Neural progenitor cell (in vitro differentiated cells): ENCODE measurements at regions not wholly inside any gene's neighbourhood (a gene's known extent, or its start where the extent isn't known, plus 50 kb on each side); places are given as distances from the start of the nearest gene placed in this dataset.

Experiments used
- DNase-seq: peaks from one replicate; pipeline ENCODE4 v3.0.0-alpha.2; 2016; ENCODE audit warnings: low spot score
- H2AFZ ChIP-seq: fragments of 200-600 bp; sonication (generic); replicated peaks from 2 replicates; pipeline ENCODE4 v1.6.1; 2016; ENCODE audit warnings: antibody characterized with exemption
- H3F3A ChIP-seq: fragments of 200-600 bp; sonication (generic); 2 replicates; pipeline ENCODE4 v1.6.1; 2016; ENCODE audit warnings: antibody characterized with exemption, low read depth
- H3K27ac ChIP-seq: fragments of 200-600 bp; sonication (generic); 2 replicates; pipeline ENCODE4 v1.5.1; 2016; ENCODE audit warnings: mild to moderate bottlenecking
- H3K27me3 ChIP-seq: fragments of 200-600 bp; sonication (generic); 2 replicates; pipeline ENCODE4 v1.6.1; 2016; ENCODE audit warnings: mild to moderate bottlenecking, moderate library complexity
- H3K36me3 ChIP-seq: fragments of 200-600 bp; sonication (generic); 2 replicates; pipeline ENCODE4 v1.5.1; 2016
- H3K4me1 ChIP-seq: fragments of 200-600 bp; sonication (generic); 2 replicates; pipeline ENCODE4 v1.6.1; 2016; ENCODE audit warnings: mixed run types
- H3K4me2 ChIP-seq: fragments of 200-600 bp; sonication (generic); 2 replicates; pipeline ENCODE4 v1.6.1; 2016
- H3K4me3 ChIP-seq: fragments of 200-600 bp; sonication (generic); 2 replicates; pipeline ENCODE4 v1.5.1; 2016
- H3K79me2 ChIP-seq: fragments of 200-600 bp; sonication (generic); 2 replicates; pipeline ENCODE4 v1.6.1; 2016; ENCODE audit warnings: low read depth
- H3K9ac ChIP-seq: fragments of 200-600 bp; sonication (generic); 2 replicates; pipeline ENCODE4 v1.6.1; 2016
- H3K9me3 ChIP-seq: fragments of 200-600 bp; sonication (generic); 2 replicates; pipeline ENCODE4 v1.5.1; 2016; ENCODE audit warnings: low read depth
- H4K20me1 ChIP-seq: fragments of 200-600 bp; sonication (generic); 2 replicates; pipeline ENCODE4 v1.6.1; 2016; ENCODE audit warnings: low read depth
- H3K27ac Mint-ChIP-seq: 3 replicates; pipeline ENCODE4 v1.8.0; 2021; ENCODE audit warnings: mixed read lengths
- H3K27me3 Mint-ChIP-seq: 2 replicates; pipeline ENCODE4 v1.8.0; 2022; ENCODE audit warnings: low read depth, mild to moderate bottlenecking, inconsistent platforms, moderate library complexity, mixed read lengths; ENCODE audit not compliant: insufficient read depth
- H3K36me3 Mint-ChIP-seq: 3 replicates; pipeline ENCODE4 v1.8.0; 2021; ENCODE audit warnings: mixed read lengths
- H3K4me1 Mint-ChIP-seq: 3 replicates; pipeline ENCODE4 v1.8.0; 2021; ENCODE audit warnings: mixed read lengths
- H3K4me3 Mint-ChIP-seq: 3 replicates; pipeline ENCODE4 v1.8.0; 2021; ENCODE audit warnings: mild to moderate bottlenecking, moderate library complexity, mixed read lengths
- H3K9me3 Mint-ChIP-seq: 3 replicates; pipeline ENCODE4 v1.8.0; 2020; ENCODE audit warnings: mixed read lengths
- CTCF ChIP-seq: fragments of 200-600 bp; sonication (generic); IDR thresholded peaks from 2 replicates; pipeline ENCODE4 v1.5.1; 2017; ENCODE audit warnings: antibody characterized with exemption, mild to moderate bottlenecking
- EZH2 ChIP-seq: fragments of 200-600 bp; sonication (generic); IDR thresholded peaks from 2 replicates; pipeline ENCODE4 v1.6.1; 2017; ENCODE audit warnings: antibody characterized with exemption, mild to moderate bottlenecking, moderate library complexity
- EZH2phosphoT487 ChIP-seq: fragments of 200-600 bp; sonication (generic); IDR thresholded peaks from 2 replicates; pipeline ENCODE4 v1.6.1; 2017; ENCODE audit warnings: antibody characterized with exemption

- no peaks in the 10 kb centered on the region for H3K79me2 ChIP-seq
- Mint-ChIP-seq H3K4me1 (peaks cover 6% of the 10 kb centered on the region), H3K27ac (no peak overlapping the region), H3K27me3 (peaks cover 3% of the 10 kb centered on the region), H3K4me3 (no peak overlapping the region), H3K36me3 (peaks cover 2% of the 10 kb centered on the region), H3K9me3 (peaks cover 19% of the 10 kb centered on the region)
- H3K4me1 ChIP-seq, result no peaks in the 10 kb centered on the region
- H3K27me3 ChIP-seq, result peaks cover 14% of the 10 kb centered on the region
- no peaks in the 10 kb centered on the region for H4K20me1 ChIP-seq
- TF ChIP-seq EZH2 (no peak), CTCF (no peak), EZH2phosphoT487 (no peak)
- no peaks in the 10 kb centered on the region for H3K36me3 ChIP-seq
- H3K4me2 ChIP-seq, result no peak overlapping the region
- no peak for DNase-seq
- no peak overlapping the region for H3K27ac ChIP-seq
- H3K9me3 ChIP-seq, result no peaks in the 10 kb centered on the region
- H3K9ac ChIP-seq, result no peak overlapping the region
- H3K4me3 ChIP-seq, result no peak overlapping the region
- no peak overlapping the region for H2AFZ ChIP-seq
- H3F3A ChIP-seq, result no peaks in the 10 kb centered on the region
Observed at GRCh38 chr14:65179918-65180724, 77.8 kb upstream of the MAX start.

- Histone ChIP-seq H3K79me2 (no peaks in the 10 kb centered on the region), H2AFZ (no peak overlapping the region), H3K4me1 (peaks cover under 1% of the 10 kb centered on the region), H3K4me2 (no peak overlapping the region), H3K27me3 (peaks cover 19% of the 10 kb centered on the region), H3K9ac (no peak overlapping the region), H3K9me3 (no peaks in the 10 kb centered on the region), H3F3A (peaks cover 3% of the 10 kb centered on the region), H3K4me3 (no peak overlapping the region), H3K27ac (no peak overlapping the region), H4K20me1 (no peaks in the 10 kb centered on the region), H3K36me3 (no peaks in the 10 kb centered on the region)
- no peak for DNase-seq
- TF ChIP-seq EZH2, result no peak
- TF ChIP-seq EZH2phosphoT487, result no peak
- TF ChIP-seq CTCF, result no peak
- peaks cover 4% of the 10 kb centered on the region for H3K27me3 Mint-ChIP-seq
- H3K36me3 Mint-ChIP-seq, result peaks cover 2% of the 10 kb centered on the region
- H3K9me3 Mint-ChIP-seq, result peaks cover 19% of the 10 kb centered on the region
- H3K4me3 Mint-ChIP-seq, result no peak overlapping the region
- no peak overlapping the region for H3K27ac Mint-ChIP-seq
- peaks cover 8% of the 10 kb centered on the region for H3K4me1 Mint-ChIP-seq
Observed at GRCh38 chr14:65180725-65181025, 78.4 kb upstream of the MAX start.

- Histone ChIP-seq H3K9ac (no peak overlapping the region), H3K9me3 (no peaks in the 10 kb centered on the region), H4K20me1 (peaks cover 17% of the 10 kb centered on the region), H3K4me3 (no peak overlapping the region), H3K4me1 (peaks cover 23% of the 10 kb centered on the region), H2AFZ (no peak overlapping the region), H3K27me3 (peaks cover 30% of the 10 kb centered on the region), H3K4me2 (no peak overlapping the region), H3K79me2 (no peaks in the 10 kb centered on the region), H3K27ac (no peak overlapping the region), H3K36me3 (no peaks in the 10 kb centered on the region), H3F3A (peaks cover 31% of the 10 kb centered on the region)
- H3K27me3 Mint-ChIP-seq, result peaks cover 12% of the 10 kb centered on the region
- H3K4me3 Mint-ChIP-seq, result no peak overlapping the region
- TF ChIP-seq EZH2phosphoT487 (no peak), CTCF (no peak), EZH2 (no peak)
- no peak overlapping the region for H3K27ac Mint-ChIP-seq
- H3K4me1 Mint-ChIP-seq, result peaks cover 28% of the 10 kb centered on the region
- H3K9me3 Mint-ChIP-seq, result peaks cover 19% of the 10 kb centered on the region
- peaks cover 2% of the 10 kb centered on the region for H3K36me3 Mint-ChIP-seq
- DNase-seq, result no peak
Observed at GRCh38 chr14:65184032-65184764, 81.9 kb upstream of the MAX start.
